Esophagus squamous epithelium (tissue), 5 donors: ENCODE measurements at regions not wholly inside any gene's neighbourhood (a gene's known extent, or its start where the extent isn't known, plus 50 kb on each side); places are given as distances from the start of the nearest gene placed in this dataset.
A peak's percentile ranks its signal among the peaks of the same experiment; 100 is the strongest.

Source experiments
- DNase-seq: peaks from one replicate; lab custom pipeline; 2025; lab: John Stamatoyannopoulos, UW
- H3K27ac ChIP-seq, 4 donors: fragments of 200-600 bp; sonication (generic); one replicate each; pipeline ENCODE4 v1.5.1; 2016 to 2019; ENCODE audit warnings: mild to moderate bottlenecking in 1 of 4
- H3K27me3 ChIP-seq, 4 donors: fragments of 200-600 bp; sonication (generic); 1 replicate in 3 of 4; 2 replicates in 1 of 4; pipeline versions ENCODE4 v1.5.1 to v1.6.0; 2017 to 2021; ENCODE audit warnings: antibody characterized with exemption in 1 of 4
- H3K36me3 ChIP-seq, 3 donors: fragments of 200-600 bp; sonication (generic); one replicate each; pipeline ENCODE4 v1.5.1; 2016 to 2019
- H3K4me1 ChIP-seq, 3 donors: fragments of 200-600 bp; sonication (generic); one replicate each; pipeline ENCODE4 v1.5.1; 2017 to 2019
- H3K4me3 ChIP-seq, 4 donors: fragments of 200-600 bp; sonication (generic); 1 replicate in 3 of 4; 2 replicates in 1 of 4; pipeline ENCODE4 v1.5.1; 2016 to 2019; ENCODE audit warnings: mild to moderate bottlenecking in 2 of 4, moderate library complexity in 1 of 4
- H3K9me3 ChIP-seq, 3 donors: fragments of 200-600 bp; sonication (generic); one replicate each; pipeline ENCODE4 v1.5.1; 2016 to 2019
- CTCF ChIP-seq, 6 experiments: fragments of 450-650 bp in 4 of 6; fragments of 200-600 bp in 2 of 6; sonication (generic) in 2 of 6; IDR thresholded peaks; one replicate each; pipeline ENCODE4 v1.5.1; 2016 to 2019; ENCODE audit warnings: antibody characterized with exemption in 6 of 6, mild to moderate bottlenecking in 4 of 6, moderate library complexity in 4 of 6
- POLR2A ChIP-seq, 4 donors: fragments of 450-650 bp; IDR thresholded peaks; one replicate each; pipeline ENCODE4 v1.6.1; 2017; ENCODE audit warnings: antibody characterized with exemption in 4 of 4, mild to moderate bottlenecking in 4 of 4, moderate library complexity in 3 of 4
- WGBS, 2 donors: methylation state at CpG; one replicate each; pipeline ENCODE4 v1.1.5; 2018; 5-methylcytosine and 5-hydroxymethylcytosine counted together
- intact Hi-C: fragments of 100-400 bp; cut with DNase I; formaldehyde crosslinking; loops from one replicate; pipeline ENCODE4 v1.15.0; 2022
- donor health status: DM: yes; HTN: yes; CAD: no.

- Histone ChIP-seq H3K27ac (peak overlapping the region in 3 of 4 donors; percentile 69 to 83 (median 76)), H3K4me3 (no peak overlapping the region), H3K4me1 (peaks cover 8 to 43% (median 12%) of the 10 kb centered on the region in 3 donors), H3K27me3 (no peaks in the 10 kb centered on the region), H3K36me3 (no peaks in the 10 kb centered on the region), H3K9me3 (no peaks in the 10 kb centered on the region)
- TF ChIP-seq CTCF (IDR thresholded peaks at IDR 0.05) = no peak
- TF ChIP-seq POLR2A (IDR thresholded peaks at IDR 0.05) = no peak
- WGBS, 2 donors = 44 to 59% methylated on average over 6 of the region's 6 CpGs
- no peak for DNase-seq
- intact Hi-C loops = no loop called here
Measured at GRCh38 chr2:145751629-145752028, 1231.7 kb upstream of the ZEB2 start.

GRCh38 chr2:145751155-145751554 is 1231.2 kb upstream of the ZEB2 start:
- H3K27me3 ChIP-seq = no peaks in the 10 kb centered on the region
- 50 to 64% methylated on average over 1 of the region's 1 CpG for WGBS, 2 donors
- H3K4me1 ChIP-seq = peaks cover 8 to 43% (median 12%) of the 10 kb centered on the region in 3 donors
- H3K36me3 ChIP-seq = no peaks in the 10 kb centered on the region
- H3K4me3 ChIP-seq = no peak overlapping the region
- H3K9me3 ChIP-seq = no peaks in the 10 kb centered on the region
- intact Hi-C loops = no loop called here
- DNase-seq = no peak
- peak overlapping the region in 3 of 4 donors; percentile 69 to 83 (median 76) for H3K27ac ChIP-seq
- no peak for TF ChIP-seq CTCF (IDR thresholded peaks at IDR 0.05)
- TF ChIP-seq POLR2A (IDR thresholded peaks at IDR 0.05) = no peak

GRCh38 chr2:145750612-145751011 is 1230.7 kb upstream of the ZEB2 start:
- Histone ChIP-seq H3K9me3 (no peaks in the 10 kb centered on the region), H3K4me1 (peaks cover 8 to 43% (median 12%) of the 10 kb centered on the region in 3 donors), H3K4me3 (no peak overlapping the region), H3K36me3 (no peaks in the 10 kb centered on the region), H3K27ac (peak overlapping the region in 3 of 4 donors; percentile 69 to 83 (median 76)), H3K27me3 (no peaks in the 10 kb centered on the region)
- no peak for DNase-seq
- intact Hi-C loops = no loop called here
- TF ChIP-seq POLR2A (IDR thresholded peaks at IDR 0.05) (no peak), CTCF (IDR thresholded peaks at IDR 0.05) (no peak)
- WGBS, 2 donors = 57 to 79% methylated on average over 4 of the region's 4 CpGs

- no peak overlapping the region for H3K4me3 ChIP-seq
- no peak for TF ChIP-seq CTCF (IDR thresholded peaks at IDR 0.05)
- no peak for TF ChIP-seq POLR2A (IDR thresholded peaks at IDR 0.05)
- 44 to 61% methylated on average over 2 of the region's 2 CpGs for WGBS, 2 donors
- intact Hi-C loops = no loop called here
- peaks cover 8 to 43% (median 14%) of the 10 kb centered on the region in 3 donors for H3K4me1 ChIP-seq
- no peaks in the 10 kb centered on the region for H3K9me3 ChIP-seq
- no peak for DNase-seq
- peak overlapping the region in 2 of 4 donors; percentile 76 to 83 for H3K27ac ChIP-seq
- H3K27me3 ChIP-seq = no peaks in the 10 kb centered on the region
- no peaks in the 10 kb centered on the region for H3K36me3 ChIP-seq
Measured at GRCh38 chr2:145750144-145750543, 1230.2 kb upstream of the ZEB2 start.

GRCh38 chr2:145749556-145749955 is 1229.6 kb upstream of the ZEB2 start:
- no peak overlapping the region for H3K4me3 ChIP-seq
- WGBS, 2 donors = 59 to 82% methylated on average over 1 of the region's 1 CpG
- TF ChIP-seq CTCF (IDR thresholded peaks at IDR 0.05) (no peak), POLR2A (IDR thresholded peaks at IDR 0.05) (no peak)
- no peaks in the 10 kb centered on the region for H3K27me3 ChIP-seq
- no peaks in the 10 kb centered on the region for H3K36me3 ChIP-seq
- H3K27ac ChIP-seq = peak overlapping the region in 1 of 4 donors; percentile 76
- H3K4me1 ChIP-seq = peaks cover 8 to 43% (median 18%) of the 10 kb centered on the region in 3 donors
- no peak for DNase-seq
- H3K9me3 ChIP-seq = no peaks in the 10 kb centered on the region
- intact Hi-C loops = no loop called here
